ENCODE measurements at regions not wholly inside any gene's neighbourhood (a gene's known extent, or its start where the extent isn't known, plus 50 kb on each side); places are given as distances from the start of the nearest gene placed in this dataset.
"Not testable (repeated sequence)": the region's sequence is repeated elsewhere in the genome, so short reads cannot be mapped to it uniquely, and the experiment has no call there.

DNA sequence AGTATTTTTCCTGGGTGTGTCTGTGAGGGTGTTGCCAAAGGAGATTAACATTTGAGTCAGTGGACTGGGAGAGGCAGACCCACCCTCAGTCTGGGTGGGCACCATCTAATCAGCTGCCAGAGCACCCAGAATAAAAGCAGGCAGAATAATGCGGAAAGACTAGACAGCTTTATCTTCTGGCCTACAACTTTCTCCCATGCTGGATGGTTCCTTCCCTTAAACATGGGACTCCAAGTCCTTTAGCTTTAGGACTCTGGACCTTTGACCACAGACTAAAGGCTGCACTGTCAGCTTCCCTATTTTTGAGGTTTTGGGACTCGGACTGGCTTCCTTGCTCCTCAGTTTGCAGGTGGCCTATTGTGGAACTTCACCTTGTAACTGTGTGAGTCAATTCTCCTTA, 418.1 kb downstream of the DTWD2 start:
- TF ChIP-seq EZH2 (optimal IDR thresholded peaks at IDR 0.05; ENCODE audit: low read depth, low read length); EZH2phosphoT487 (IDR thresholded peaks at IDR 0.05; ENCODE audit: low read length): not testable (repeated sequence)
- TF ChIP-seq, protein P1, sequence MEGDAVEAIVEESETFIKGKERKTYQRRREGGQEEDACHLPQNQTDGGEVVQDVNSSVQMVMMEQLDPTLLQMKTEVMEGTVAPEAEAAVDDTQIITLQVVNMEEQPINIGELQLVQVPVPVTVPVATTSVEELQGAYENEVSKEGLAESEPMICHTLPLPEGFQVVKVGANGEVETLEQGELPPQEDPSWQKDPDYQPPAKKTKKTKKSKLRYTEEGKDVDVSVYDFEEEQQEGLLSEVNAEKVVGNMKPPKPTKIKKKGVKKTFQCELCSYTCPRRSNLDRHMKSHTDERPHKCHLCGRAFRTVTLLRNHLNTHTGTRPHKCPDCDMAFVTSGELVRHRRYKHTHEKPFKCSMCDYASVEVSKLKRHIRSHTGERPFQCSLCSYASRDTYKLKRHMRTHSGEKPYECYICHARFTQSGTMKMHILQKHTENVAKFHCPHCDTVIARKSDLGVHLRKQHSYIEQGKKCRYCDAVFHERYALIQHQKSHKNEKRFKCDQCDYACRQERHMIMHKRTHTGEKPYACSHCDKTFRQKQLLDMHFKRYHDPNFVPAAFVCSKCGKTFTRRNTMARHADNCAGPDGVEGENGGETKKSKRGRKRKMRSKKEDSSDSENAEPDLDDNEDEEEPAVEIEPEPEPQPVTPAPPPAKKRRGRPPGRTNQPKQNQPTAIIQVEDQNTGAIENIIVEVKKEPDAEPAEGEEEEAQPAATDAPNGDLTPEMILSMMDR (IDR thresholded peaks at IDR 0.05; ENCODE audit: low read length) = not testable (repeated sequence)
